ENCODE measurements at regions not wholly inside any gene's neighbourhood (a gene's known extent, or its start where the extent isn't known, plus 50 kb on each side); places are given as distances from the start of the nearest gene placed in this dataset.

DNA sequence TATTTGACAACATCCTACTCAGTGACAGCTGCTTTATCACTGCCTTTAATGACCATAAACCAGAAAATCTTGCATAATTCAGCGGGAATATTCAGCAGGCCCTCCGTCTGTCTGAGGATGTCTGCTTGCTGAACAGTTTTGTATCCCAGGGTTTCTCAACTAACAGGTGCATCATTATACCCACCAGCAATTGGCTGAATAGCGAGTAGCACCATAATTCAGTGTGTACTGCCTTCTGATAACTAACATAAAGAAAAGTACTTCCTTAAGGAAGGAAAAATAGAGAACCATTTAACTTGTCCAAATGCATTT lies 680.1 kb downstream of the GALC start:
- H3K36me3 Mint-ChIP-seq (ENCODE audit: unreplicated experiment), result no peaks in the 10 kb centered on the region
- no peak for TF ChIP-seq CTCF (IDR thresholded peaks at IDR 0.05)
- no peak overlapping the region for H3K27ac Mint-ChIP-seq (ENCODE audit: unreplicated experiment)
- H3K27me3 Mint-ChIP-seq (ENCODE audit: unreplicated experiment), result no peaks in the 10 kb centered on the region
- no peaks in the 10 kb centered on the region for H3K4me1 Mint-ChIP-seq (ENCODE audit: unreplicated experiment)
- no peak for DNase-seq (ENCODE audit: extremely low spot score, unreplicated experiment)
- no peak overlapping the region for H3K4me3 Mint-ChIP-seq (ENCODE audit: unreplicated experiment)
- H3K9me3 Mint-ChIP-seq (ENCODE audit: unreplicated experiment), result no peaks in the 10 kb centered on the region

GRCh38 chr14:87312169-87312893 lies 680.7 kb downstream of the GALC start:
- Mint-ChIP-seq H3K36me3 (ENCODE audit: unreplicated experiment) (no peaks in the 10 kb centered on the region), H3K9me3 (ENCODE audit: unreplicated experiment) (no peaks in the 10 kb centered on the region), H3K4me3 (ENCODE audit: unreplicated experiment) (no peak overlapping the region), H3K27ac (ENCODE audit: unreplicated experiment) (no peak overlapping the region), H3K4me1 (ENCODE audit: unreplicated experiment) (no peaks in the 10 kb centered on the region), H3K27me3 (ENCODE audit: unreplicated experiment) (no peaks in the 10 kb centered on the region)
- DNase-seq (ENCODE audit: extremely low spot score, unreplicated experiment), result no peak
- TF ChIP-seq CTCF (IDR thresholded peaks at IDR 0.05), result no peak

DNA sequence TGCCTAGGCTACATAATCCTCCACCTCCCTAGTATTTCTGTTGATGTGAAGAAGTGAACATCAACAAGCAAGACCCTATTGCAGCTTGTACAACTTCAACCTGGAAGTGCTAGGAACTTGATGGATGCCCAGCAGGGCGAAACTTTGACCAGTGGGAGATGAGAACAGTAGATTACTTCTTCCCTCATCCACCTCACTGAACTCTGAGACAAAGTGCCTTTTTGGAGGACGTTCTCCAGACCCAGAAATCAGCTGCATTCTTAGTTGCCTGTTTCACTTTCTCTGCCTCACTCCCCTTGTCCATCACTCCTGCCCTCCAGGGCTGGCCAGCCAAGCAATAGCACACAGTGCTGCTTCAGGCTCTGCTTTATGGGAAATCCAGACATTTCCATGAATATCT lies 683.4 kb downstream of the GALC start:
- H3K9me3 Mint-ChIP-seq (ENCODE audit: unreplicated experiment), result no peaks in the 10 kb centered on the region

GRCh38 chr14:87306409-87307168 lies 686.4 kb downstream of the GALC start:
- Mint-ChIP-seq H3K27ac (ENCODE audit: unreplicated experiment) (no peak overlapping the region), H3K4me1 (ENCODE audit: unreplicated experiment) (no peaks in the 10 kb centered on the region)

More for the DNA sequence above, 683.4 kb downstream of the GALC start:
- no peaks in the 10 kb centered on the region for H3K36me3 Mint-ChIP-seq (ENCODE audit: unreplicated experiment)
- no peak for TF ChIP-seq CTCF (IDR thresholded peaks at IDR 0.05)
- no peaks in the 10 kb centered on the region for H3K27me3 Mint-ChIP-seq (ENCODE audit: unreplicated experiment)
- DNase-seq (ENCODE audit: extremely low spot score, unreplicated experiment), result no peak
- H3K4me3 Mint-ChIP-seq (ENCODE audit: unreplicated experiment), result no peak overlapping the region
- H3K4me1 Mint-ChIP-seq (ENCODE audit: unreplicated experiment), result no peaks in the 10 kb centered on the region
- no peak overlapping the region for H3K27ac Mint-ChIP-seq (ENCODE audit: unreplicated experiment)

More at GRCh38 chr14:87306409-87307168, 686.4 kb downstream of the GALC start:
- Mint-ChIP-seq H3K36me3 (ENCODE audit: unreplicated experiment) (no peaks in the 10 kb centered on the region), H3K4me3 (ENCODE audit: unreplicated experiment) (no peak overlapping the region), H3K9me3 (ENCODE audit: unreplicated experiment) (no peaks in the 10 kb centered on the region), H3K27me3 (ENCODE audit: unreplicated experiment) (peaks cover 2% of the 10 kb centered on the region)
- no peak for TF ChIP-seq CTCF (IDR thresholded peaks at IDR 0.05)
- no peak for DNase-seq (ENCODE audit: extremely low spot score, unreplicated experiment)

All from osteocyte (in vitro differentiated cells).